Astrocyte of the cerebellum (primary cell): ENCODE measurements at regions not wholly inside any gene's neighbourhood (a gene's known extent, or its start where the extent isn't known, plus 50 kb on each side); places are given as distances from the start of the nearest gene placed in this dataset.

Experiments
- DNase-seq: peaks from one replicate; pipeline ENCODE4 v3.0.0-alpha.2; 2011; ENCODE audit warnings: low read depth
- H3K4me3 ChIP-seq: 2 replicates; pipeline ENCODE4 v1.5.1; 2011; ENCODE audit warnings: mild to moderate bottlenecking, low read depth, low read length, moderate library complexity
- in situ Hi-C: cut with HindIII; loops from 2 replicates; pipeline ENCODE4 v1.10.0; 2017; ENCODE audit warnings: low sequenced_read_pairs
- TF ChIP-seq, protein P1 (sequence below): IDR thresholded peaks from 2 replicates; pipeline ENCODE4 v1.5.1; 2012; ENCODE audit warnings: low read length, low read depth, moderate library complexity, mild to moderate bottlenecking; ENCODE audit errors: missing control alignments

DNA sequence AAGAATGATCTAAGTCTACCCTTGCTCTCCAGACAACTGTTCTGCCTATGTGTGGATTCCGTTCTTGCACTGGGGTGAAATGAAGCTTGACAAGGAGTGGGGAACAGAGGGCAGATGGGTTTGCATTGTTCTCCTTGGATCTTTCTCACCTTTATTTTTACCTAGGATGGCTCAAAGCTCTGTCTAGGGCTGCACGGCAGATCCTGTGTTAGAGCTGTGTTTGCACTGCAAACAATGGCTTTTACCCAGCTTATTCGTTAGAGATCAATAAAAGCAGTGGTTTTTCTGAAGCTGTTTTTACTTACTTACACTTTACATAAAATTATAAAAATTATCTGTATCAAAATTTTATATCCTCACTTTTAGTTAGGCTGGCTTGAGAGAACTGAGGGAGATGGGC lies 105.1 kb downstream of the LRIG3 start:
- TF ChIP-seq, protein P1, sequence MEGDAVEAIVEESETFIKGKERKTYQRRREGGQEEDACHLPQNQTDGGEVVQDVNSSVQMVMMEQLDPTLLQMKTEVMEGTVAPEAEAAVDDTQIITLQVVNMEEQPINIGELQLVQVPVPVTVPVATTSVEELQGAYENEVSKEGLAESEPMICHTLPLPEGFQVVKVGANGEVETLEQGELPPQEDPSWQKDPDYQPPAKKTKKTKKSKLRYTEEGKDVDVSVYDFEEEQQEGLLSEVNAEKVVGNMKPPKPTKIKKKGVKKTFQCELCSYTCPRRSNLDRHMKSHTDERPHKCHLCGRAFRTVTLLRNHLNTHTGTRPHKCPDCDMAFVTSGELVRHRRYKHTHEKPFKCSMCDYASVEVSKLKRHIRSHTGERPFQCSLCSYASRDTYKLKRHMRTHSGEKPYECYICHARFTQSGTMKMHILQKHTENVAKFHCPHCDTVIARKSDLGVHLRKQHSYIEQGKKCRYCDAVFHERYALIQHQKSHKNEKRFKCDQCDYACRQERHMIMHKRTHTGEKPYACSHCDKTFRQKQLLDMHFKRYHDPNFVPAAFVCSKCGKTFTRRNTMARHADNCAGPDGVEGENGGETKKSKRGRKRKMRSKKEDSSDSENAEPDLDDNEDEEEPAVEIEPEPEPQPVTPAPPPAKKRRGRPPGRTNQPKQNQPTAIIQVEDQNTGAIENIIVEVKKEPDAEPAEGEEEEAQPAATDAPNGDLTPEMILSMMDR: no peak
- DNase-seq: no peak
- in situ Hi-C loops: no loop called here
- H3K4me3 ChIP-seq: no peak overlapping the region

DNA sequence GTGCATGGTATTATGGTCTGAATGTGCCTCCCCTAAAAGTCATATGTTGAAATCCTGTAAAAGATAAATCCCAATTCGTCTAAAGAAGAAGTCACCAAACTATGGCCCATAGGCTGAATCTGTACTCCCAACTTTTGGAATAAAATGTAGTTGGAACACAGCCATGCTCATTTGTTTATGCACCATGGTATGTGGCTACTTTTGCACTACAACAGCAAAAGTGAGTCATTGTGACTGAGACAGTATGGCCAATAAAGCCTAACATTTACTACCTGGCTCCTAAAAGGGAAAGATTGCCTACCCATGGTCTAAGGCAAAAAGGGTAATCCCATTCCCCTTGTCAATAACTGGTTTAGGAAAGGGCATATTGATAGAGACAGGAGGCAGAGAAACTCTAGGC lies 101.8 kb downstream of the LRIG3 start:
- DNase-seq: no peak
- TF ChIP-seq, protein P1: no peak
- in situ Hi-C loops: no loop called here
- no peak overlapping the region for H3K4me3 ChIP-seq

DNA sequence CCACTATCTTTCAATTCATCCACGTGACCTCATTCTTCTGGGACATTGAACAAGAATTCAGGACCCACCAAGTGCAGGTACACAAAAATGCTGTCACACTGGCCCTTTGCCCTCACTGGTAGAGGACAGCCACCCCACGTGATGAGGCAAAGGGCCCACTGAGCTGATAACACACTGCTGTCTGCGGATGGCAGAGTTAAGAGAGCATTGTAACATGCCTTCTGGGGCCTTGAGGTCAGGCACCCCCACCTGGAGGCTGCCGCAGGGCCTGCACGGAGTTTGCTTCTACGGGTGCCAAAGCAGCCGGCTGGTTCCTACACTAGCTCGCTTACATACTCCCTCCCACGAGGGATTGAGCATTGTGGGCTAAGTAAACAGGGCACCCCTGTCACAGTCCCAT lies 101.0 kb downstream of the LRIG3 start:
- TF ChIP-seq, protein P1: no peak
- H3K4me3 ChIP-seq: no peak overlapping the region
- in situ Hi-C loops: no loop called here
- DNase-seq: no peak

DNA sequence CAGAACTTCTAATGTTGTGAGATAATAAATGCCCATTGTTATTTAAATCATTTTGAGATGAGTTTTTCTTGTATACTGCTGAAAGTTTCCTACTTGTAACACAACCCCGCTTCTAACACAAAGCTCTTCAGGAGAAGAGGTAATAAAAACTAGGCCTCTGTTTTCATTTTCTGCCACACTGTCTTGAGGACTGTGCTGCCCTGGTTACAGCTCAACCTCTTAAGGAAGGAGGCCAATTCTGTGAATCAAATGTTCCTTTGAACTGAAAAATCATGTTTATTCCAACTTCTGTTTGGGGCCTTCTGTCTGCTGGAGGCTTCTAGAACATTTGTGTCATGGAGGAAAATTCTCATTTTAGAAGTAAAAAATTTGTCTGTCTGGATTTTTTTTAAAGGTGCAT lies 100.3 kb downstream of the LRIG3 start:
- H3K4me3 ChIP-seq: no peak overlapping the region
- TF ChIP-seq, protein P1: no peak
- no peak for DNase-seq
- in situ Hi-C loops: no loop called here
